Heart left ventricle (tissue), 13 donors: ENCODE measurements at regions not wholly inside any gene's neighbourhood (a gene's known extent, or its start where the extent isn't known, plus 50 kb on each side); places are given as distances from the start of the nearest gene placed in this dataset.

ENCODE experiments used
- POLR2A ChIP-seq, 2 donors: fragments of 450-650 bp; IDR thresholded peaks; one replicate each; pipeline ENCODE4 v1.6.1; 2017; ENCODE audit warnings: antibody characterized with exemption in 2 of 2, mild to moderate bottlenecking in 2 of 2, moderate library complexity in 2 of 2
- TF ChIP-seq, protein P1 (sequence below), 12 donors: fragments of 200-600 bp; sonication (generic) in 4 of 12; IDR thresholded peaks; one replicate each; pipeline versions ENCODE4 v1.5.0 to v1.8.0; 2018 to 2022; ENCODE audit warnings: antibody characterized with exemption in 12 of 12, mild to moderate bottlenecking in 5 of 12
- donor health status: ischemic (EF 13 %, LVEDD 7.1; RV severe dilation, severe dysfunction).
- donor health status: DM: no; HTN: yes; CAD: no.
- donor health status: DM: no; HTN: no; CAD: no.
- donor health status: ischemic (EF 25% LVEDD 6.9; RV normal size, moderate dysfunction).
- donor health status: ischemic (EF 25% LVEDD 5.7; RV mildly dilated, moderate dysfunction).
- donor health status: ischemic (EF 35%, LVEDD 5.7; RV mildly dilated, moderate dysfunction).
- donor health status: nonischemic (EF 11% LVEDD 7.7; RV severe dilation, severe dysfunction).
- donor health status: DM: yes; HTN: yes; CAD: no.
- donor health status: PGD.
- donor health status: ischemic (EF 29% LVEDD 5.4; RV normal size, mild dysfunction).
- donor health status: nonischemic (EF 23%, LVEDD 6.1; RV moderate dilation, normal function).

DNA sequence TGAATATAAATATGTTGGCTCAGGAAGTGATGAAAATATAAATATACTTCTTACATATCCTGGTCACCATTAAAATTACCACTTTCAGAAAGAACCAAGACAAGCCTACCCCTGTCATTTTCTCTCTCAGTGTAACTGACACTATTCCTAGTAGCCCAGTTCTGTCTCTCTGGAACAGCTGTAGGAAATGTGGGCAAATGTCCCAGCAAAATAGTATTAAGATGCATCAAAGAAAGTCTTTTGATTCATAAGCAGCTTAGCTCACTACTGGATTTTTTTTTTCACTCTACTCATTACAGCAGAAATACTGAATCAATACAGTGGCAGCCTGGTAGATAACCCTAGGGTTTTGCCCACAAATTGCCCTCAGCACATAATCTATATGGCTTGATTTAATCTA lies 290.9 kb downstream of the DNAJB9 start:
- TF ChIP-seq, protein P1, sequence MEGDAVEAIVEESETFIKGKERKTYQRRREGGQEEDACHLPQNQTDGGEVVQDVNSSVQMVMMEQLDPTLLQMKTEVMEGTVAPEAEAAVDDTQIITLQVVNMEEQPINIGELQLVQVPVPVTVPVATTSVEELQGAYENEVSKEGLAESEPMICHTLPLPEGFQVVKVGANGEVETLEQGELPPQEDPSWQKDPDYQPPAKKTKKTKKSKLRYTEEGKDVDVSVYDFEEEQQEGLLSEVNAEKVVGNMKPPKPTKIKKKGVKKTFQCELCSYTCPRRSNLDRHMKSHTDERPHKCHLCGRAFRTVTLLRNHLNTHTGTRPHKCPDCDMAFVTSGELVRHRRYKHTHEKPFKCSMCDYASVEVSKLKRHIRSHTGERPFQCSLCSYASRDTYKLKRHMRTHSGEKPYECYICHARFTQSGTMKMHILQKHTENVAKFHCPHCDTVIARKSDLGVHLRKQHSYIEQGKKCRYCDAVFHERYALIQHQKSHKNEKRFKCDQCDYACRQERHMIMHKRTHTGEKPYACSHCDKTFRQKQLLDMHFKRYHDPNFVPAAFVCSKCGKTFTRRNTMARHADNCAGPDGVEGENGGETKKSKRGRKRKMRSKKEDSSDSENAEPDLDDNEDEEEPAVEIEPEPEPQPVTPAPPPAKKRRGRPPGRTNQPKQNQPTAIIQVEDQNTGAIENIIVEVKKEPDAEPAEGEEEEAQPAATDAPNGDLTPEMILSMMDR (IDR thresholded peaks at IDR 0.05), result no peak
- TF ChIP-seq POLR2A (IDR thresholded peaks at IDR 0.05), result no peak
